AG10803 (cell line): ENCODE measurements at regions not wholly inside any gene's neighbourhood (a gene's known extent, or its start where the extent isn't known, plus 50 kb on each side); places are given as distances from the start of the nearest gene placed in this dataset.
A peak's percentile ranks its signal among the peaks of the same experiment; 100 is the strongest.

Experiments
- DNase-seq: peaks from one replicate; pipeline ENCODE4 v3.0.0; 2010; ENCODE audit warnings: low read depth
- H3K4me3 ChIP-seq: 2 replicates; pipeline ENCODE4 v1.5.1; 2011; ENCODE audit warnings: mild to moderate bottlenecking, low read length, control low read depth
- TF ChIP-seq, protein P1 (sequence below): conservative IDR thresholded peaks from 2 replicates; pipeline ENCODE4 v1.5.1; 2011; ENCODE audit warnings: mild to moderate bottlenecking, low read length, control low read depth, inconsistent platforms

DNA sequence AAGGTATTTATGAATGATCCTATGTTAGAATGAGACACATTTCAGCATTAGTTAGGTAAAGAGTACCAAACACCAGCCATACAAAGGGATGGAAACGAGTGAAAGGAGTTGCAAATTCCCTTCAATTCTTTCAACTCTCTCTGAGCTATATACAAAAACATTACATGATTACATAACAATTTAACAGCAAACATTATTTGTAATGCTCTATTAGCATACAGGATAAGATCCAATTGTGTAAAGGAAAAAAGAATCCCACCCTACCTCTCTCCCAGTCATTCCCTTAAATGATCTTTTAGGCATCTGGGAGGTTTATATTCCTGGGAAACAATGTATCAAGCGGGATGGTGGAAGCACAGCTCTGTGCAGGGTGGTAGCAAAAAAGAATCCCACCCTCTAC is 117.9 kb downstream of the RHOU start:
- TF ChIP-seq, protein P1, sequence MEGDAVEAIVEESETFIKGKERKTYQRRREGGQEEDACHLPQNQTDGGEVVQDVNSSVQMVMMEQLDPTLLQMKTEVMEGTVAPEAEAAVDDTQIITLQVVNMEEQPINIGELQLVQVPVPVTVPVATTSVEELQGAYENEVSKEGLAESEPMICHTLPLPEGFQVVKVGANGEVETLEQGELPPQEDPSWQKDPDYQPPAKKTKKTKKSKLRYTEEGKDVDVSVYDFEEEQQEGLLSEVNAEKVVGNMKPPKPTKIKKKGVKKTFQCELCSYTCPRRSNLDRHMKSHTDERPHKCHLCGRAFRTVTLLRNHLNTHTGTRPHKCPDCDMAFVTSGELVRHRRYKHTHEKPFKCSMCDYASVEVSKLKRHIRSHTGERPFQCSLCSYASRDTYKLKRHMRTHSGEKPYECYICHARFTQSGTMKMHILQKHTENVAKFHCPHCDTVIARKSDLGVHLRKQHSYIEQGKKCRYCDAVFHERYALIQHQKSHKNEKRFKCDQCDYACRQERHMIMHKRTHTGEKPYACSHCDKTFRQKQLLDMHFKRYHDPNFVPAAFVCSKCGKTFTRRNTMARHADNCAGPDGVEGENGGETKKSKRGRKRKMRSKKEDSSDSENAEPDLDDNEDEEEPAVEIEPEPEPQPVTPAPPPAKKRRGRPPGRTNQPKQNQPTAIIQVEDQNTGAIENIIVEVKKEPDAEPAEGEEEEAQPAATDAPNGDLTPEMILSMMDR, result no peak
- DNase-seq, result no peak
- no peak overlapping the region for H3K4me3 ChIP-seq

DNA sequence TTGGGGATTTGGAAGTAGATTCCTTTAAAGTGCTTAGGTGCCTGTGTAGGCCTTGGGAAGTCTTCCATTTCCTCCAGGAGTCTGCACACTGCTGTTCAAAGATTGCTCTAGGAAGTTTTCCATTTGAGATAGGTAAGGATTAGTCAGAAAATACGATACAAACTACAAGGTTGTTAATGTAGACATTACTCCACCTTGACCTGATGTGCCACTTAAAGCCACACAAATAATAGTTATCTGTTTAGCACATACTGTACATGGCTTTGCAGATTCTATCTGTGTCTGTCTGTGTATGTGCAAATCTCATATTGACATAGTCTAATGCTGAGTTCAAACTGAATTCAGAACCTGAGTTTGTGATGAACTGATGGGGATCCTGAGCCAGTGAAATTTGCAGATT is 118.4 kb downstream of the RHOU start:
- no peak for DNase-seq
- TF ChIP-seq, protein P1, result no peak
- H3K4me3 ChIP-seq, result no peak overlapping the region

DNA sequence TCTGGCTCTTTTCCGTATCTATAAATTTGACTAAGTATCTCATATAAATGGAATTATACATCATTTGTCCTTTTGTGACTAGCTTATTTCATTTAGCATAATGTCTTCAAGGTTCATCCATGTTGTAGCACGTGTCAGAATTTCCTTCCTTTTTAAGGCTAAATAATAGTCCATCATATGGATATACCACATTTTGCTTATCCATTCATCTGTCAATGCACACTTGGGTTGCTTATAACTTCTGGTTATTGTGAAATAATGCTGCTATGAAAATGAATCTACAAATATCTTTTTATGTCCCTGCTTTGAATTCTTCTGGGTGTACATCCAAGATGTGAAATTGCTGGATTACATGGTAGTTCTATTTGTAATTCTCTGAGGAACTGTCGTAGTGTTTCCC is 119.6 kb downstream of the RHOU start:
- no peak for DNase-seq
- H3K4me3 ChIP-seq, result no peak overlapping the region
- TF ChIP-seq, protein P1, result no peak

DNA sequence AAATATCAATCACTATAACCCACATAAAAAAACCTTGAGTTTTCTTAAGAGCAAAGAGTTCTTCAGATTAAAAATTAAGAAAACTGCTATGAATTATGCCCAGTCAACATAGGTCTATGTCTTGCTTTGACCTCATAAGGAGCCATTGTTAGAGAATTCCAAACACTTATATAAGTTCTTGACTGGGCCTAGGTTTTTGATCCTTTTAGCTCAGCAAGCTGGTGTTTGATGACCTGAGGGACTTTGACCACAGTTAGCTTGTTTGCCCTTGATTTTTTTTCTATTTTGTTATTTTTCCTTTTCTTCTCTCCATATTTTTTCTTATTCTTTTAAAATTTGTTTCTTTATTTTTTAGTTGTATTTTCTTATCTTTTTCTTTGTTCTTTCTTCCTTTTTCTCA is 122.3 kb downstream of the RHOU start:
- no peak overlapping the region for H3K4me3 ChIP-seq
- TF ChIP-seq, protein P1, result no peak
- no peak for DNase-seq

DNA sequence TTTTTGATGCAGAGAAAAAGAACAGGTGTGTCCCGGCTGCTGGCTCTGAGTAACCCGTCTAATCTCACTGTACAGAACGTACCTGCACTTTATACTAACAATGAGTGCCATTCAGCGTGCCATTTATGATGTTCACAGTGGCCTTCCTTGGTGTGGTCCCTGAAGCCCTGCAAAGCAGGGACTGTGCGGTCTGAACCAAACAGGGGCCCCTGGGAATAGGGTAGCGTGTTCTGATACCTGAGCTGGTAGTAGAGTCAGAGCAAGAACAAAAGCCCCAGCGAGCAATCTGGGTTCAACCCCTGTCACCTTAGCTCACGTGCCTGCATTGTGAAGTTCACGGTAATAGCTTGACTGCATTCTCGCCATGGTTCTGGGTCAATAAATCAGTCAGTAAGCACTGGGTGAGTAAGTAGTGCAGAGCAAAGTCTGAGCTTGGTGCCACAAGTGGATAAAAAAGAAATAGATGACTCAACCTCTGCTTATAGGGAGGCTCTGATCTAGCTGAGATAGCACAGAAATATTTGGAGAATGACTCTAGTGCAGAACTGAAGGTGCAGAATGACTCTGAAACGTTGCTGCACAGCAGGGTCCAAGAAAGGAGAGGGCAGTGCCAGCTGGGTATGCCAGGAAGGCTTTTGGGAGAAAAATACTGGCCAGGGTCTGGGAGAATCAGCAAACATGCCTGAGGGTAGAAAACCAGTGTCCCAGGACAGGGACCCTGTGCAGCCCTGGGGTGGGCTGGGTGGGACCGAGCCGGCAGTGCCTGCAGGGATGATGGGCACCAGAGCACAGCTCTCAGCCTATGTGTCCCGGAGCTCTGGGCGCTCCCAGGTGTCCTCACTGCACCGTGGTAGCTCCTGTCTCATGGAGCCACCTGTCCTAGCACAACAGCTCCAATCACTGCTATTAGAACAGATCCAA is 125.9 kb downstream of the RHOU start:
- H3K4me3 ChIP-seq, result no peak overlapping the region
- TF ChIP-seq, protein P1, result no peak
- peak; percentile 85 for DNase-seq

DNA sequence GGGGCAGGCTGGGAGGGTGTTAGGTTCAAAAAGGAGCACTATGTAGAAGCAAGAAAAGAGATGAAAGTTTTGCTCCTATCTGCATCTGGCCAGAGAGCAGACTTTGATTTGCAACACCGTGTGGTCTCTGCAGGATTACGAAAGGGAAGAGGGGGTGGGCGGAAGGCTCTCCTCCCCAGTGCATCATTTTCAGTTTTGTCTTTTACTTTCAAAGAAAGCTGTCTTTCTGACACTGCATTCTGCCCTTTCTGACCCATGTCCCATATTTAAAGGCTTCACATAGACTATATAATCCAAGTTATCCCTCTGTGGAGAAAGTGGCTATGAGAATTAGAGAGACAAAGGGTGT is 126.5 kb downstream of the RHOU start:
- H3K4me3 ChIP-seq, result no peak overlapping the region
- TF ChIP-seq, protein P1, result no peak
- DNase-seq, result no peak
